ENCODE measurements at regions not wholly inside any gene's neighbourhood (a gene's known extent, or its start where the extent isn't known, plus 50 kb on each side); places are given as distances from the start of the nearest gene placed in this dataset.

GRCh38 chr19:28502879-28503734 is 709.8 kb downstream of the UQCRFS1 start:
- no peak for DNase-seq (ENCODE audit: low read depth in 2 of 2)
- no peak for TF ChIP-seq CTCF (IDR thresholded peaks at IDR 0.05; ENCODE audit: low read depth, low read length)

GRCh38 chr19:28501976-28502375 is 711.0 kb downstream of the UQCRFS1 start:
- no peak for TF ChIP-seq CTCF (IDR thresholded peaks at IDR 0.05; ENCODE audit: low read depth, low read length)
- no peak for DNase-seq (ENCODE audit: low read depth in 2 of 2)
- no peak overlapping the region for H3K4me3 ChIP-seq (replicated peaks in 1 of 2; ENCODE audit: low read depth in 2 of 2, low read length in 2 of 2)

More at GRCh38 chr19:28502879-28503734, 709.8 kb downstream of the UQCRFS1 start:
- no peak overlapping the region for H3K4me3 ChIP-seq (replicated peaks in 1 of 2; ENCODE audit: low read depth in 2 of 2, low read length in 2 of 2)

GRCh38 chr19:28500982-28501630 is 711.8 kb downstream of the UQCRFS1 start:
- no peak overlapping the region for H3K4me3 ChIP-seq (replicated peaks in 1 of 2; ENCODE audit: low read depth in 2 of 2, low read length in 2 of 2)
- TF ChIP-seq CTCF (IDR thresholded peaks at IDR 0.05; ENCODE audit: low read depth, low read length) = no peak
- DNase-seq (ENCODE audit: low read depth in 2 of 2) = no peak

GRCh38 chr19:28500296-28500695 is 712.7 kb downstream of the UQCRFS1 start:
- DNase-seq (ENCODE audit: low read depth in 2 of 2) = peak in 1 of 2 donors; percentile 11
- no peak for TF ChIP-seq CTCF (IDR thresholded peaks at IDR 0.05; ENCODE audit: low read depth, low read length)
- H3K4me3 ChIP-seq (replicated peaks in 1 of 2; ENCODE audit: low read depth in 2 of 2, low read length in 2 of 2) = no peak overlapping the region

GRCh38 chr19:28498404-28498976 is 714.5 kb downstream of the UQCRFS1 start:
- DNase-seq (ENCODE audit: low read depth in 2 of 2) = no peak
- H3K4me3 ChIP-seq (replicated peaks in 1 of 2; ENCODE audit: low read depth in 2 of 2, low read length in 2 of 2) = no peak overlapping the region

GRCh38 chr19:28497887-28498286 is 715.1 kb downstream of the UQCRFS1 start:
- no peak for TF ChIP-seq CTCF (IDR thresholded peaks at IDR 0.05; ENCODE audit: low read depth, low read length)
- DNase-seq (ENCODE audit: low read depth in 2 of 2) = no peak
- H3K4me3 ChIP-seq (replicated peaks in 1 of 2; ENCODE audit: low read depth in 2 of 2, low read length in 2 of 2) = no peak overlapping the region

More at GRCh38 chr19:28498404-28498976, 714.5 kb downstream of the UQCRFS1 start:
- TF ChIP-seq CTCF (IDR thresholded peaks at IDR 0.05; ENCODE audit: low read depth, low read length) = no peak

Data from cardiac fibroblast (primary cell).